IPS-20b (cell line): ENCODE measurements at regions not wholly inside any gene's neighbourhood (a gene's known extent, or its start where the extent isn't known, plus 50 kb on each side); places are given as distances from the start of the nearest gene placed in this dataset.

Source experiments
- H3K27ac ChIP-seq: one replicate; pipeline ENCODE4 v1.5.1; 2013; ENCODE audit warnings: low read length
- H3K27me3 ChIP-seq: 2 replicates; pipeline ENCODE4 v1.6.1; 2013; ENCODE audit warnings: mild to moderate bottlenecking, low read length, inconsistent platforms; ENCODE audit not compliant: insufficient read depth
- H3K36me3 ChIP-seq: 2 replicates; pipeline ENCODE4 v1.6.1; 2013; ENCODE audit warnings: low read depth, mild to moderate bottlenecking, inconsistent platforms, low read length, moderate library complexity; ENCODE audit not compliant: insufficient read depth
- H3K4me1 ChIP-seq: 2 replicates; pipeline ENCODE4 v1.6.1; 2013; ENCODE audit warnings: mild to moderate bottlenecking, control low read depth, inconsistent platforms, low read length, moderate library complexity; ENCODE audit not compliant: insufficient read depth
- H3K4me3 ChIP-seq: 2 replicates; pipeline ENCODE4 v1.5.1; 2013; ENCODE audit warnings: mild to moderate bottlenecking, low read length, inconsistent platforms
- H3K9ac ChIP-seq: 2 replicates; pipeline ENCODE4 v1.6.1; 2013; ENCODE audit warnings: low read depth, mild to moderate bottlenecking, inconsistent platforms, low read length, moderate library complexity
- H3K9me3 ChIP-seq: 2 replicates; pipeline ENCODE4 v1.6.1; 2013; ENCODE audit warnings: mild to moderate bottlenecking, low read depth, low read length, inconsistent platforms; ENCODE audit not compliant: insufficient read depth

- Histone ChIP-seq H3K27ac (no peak overlapping the region), H3K9me3 (no peaks in the 10 kb centered on the region), H3K4me3 (no peak overlapping the region), H3K4me1 (no peaks in the 10 kb centered on the region), H3K36me3 (no peaks in the 10 kb centered on the region), H3K9ac (no peak overlapping the region), H3K27me3 (no peaks in the 10 kb centered on the region)
These were observed 104.2 kb upstream of the SOX6 start for GRCh38 chr11:16460508-16460907.

GRCh38 chr11:16456366-16456765 is 100.0 kb upstream of the SOX6 start:
- H3K36me3 ChIP-seq = no peaks in the 10 kb centered on the region
- H3K4me3 ChIP-seq = no peak overlapping the region
- no peaks in the 10 kb centered on the region for H3K9me3 ChIP-seq
- no peak overlapping the region for H3K27ac ChIP-seq
- no peaks in the 10 kb centered on the region for H3K27me3 ChIP-seq
- no peak overlapping the region for H3K9ac ChIP-seq
- no peaks in the 10 kb centered on the region for H3K4me1 ChIP-seq

- Histone ChIP-seq H3K27me3 (no peaks in the 10 kb centered on the region), H3K36me3 (no peaks in the 10 kb centered on the region)
These were observed 98.0 kb upstream of the SOX6 start for GRCh38 chr11:16454289-16454863.

GRCh38 chr11:16448123-16448717 is 91.9 kb upstream of the SOX6 start:
- Histone ChIP-seq H3K27ac (no peak overlapping the region), H3K9me3 (no peaks in the 10 kb centered on the region), H3K36me3 (no peaks in the 10 kb centered on the region), H3K4me3 (no peak overlapping the region), H3K27me3 (no peaks in the 10 kb centered on the region; the same call in 1 of the 2 replicates), H3K4me1 (no peaks in the 10 kb centered on the region), H3K9ac (no peak overlapping the region)

More at GRCh38 chr11:16454289-16454863, 98.0 kb upstream of the SOX6 start:
- no peak overlapping the region for H3K27ac ChIP-seq
- no peaks in the 10 kb centered on the region for H3K9me3 ChIP-seq
- H3K9ac ChIP-seq = no peak overlapping the region
- H3K4me3 ChIP-seq = no peak overlapping the region
- H3K4me1 ChIP-seq = no peaks in the 10 kb centered on the region

- H3K9ac ChIP-seq = no peak overlapping the region
- no peaks in the 10 kb centered on the region for H3K4me1 ChIP-seq
- H3K4me3 ChIP-seq = no peak overlapping the region
- no peaks in the 10 kb centered on the region for H3K36me3 ChIP-seq
- no peaks in the 10 kb centered on the region; the same call in 1 of the 2 replicates for H3K27me3 ChIP-seq
- H3K9me3 ChIP-seq = no peaks in the 10 kb centered on the region
- H3K27ac ChIP-seq = no peak overlapping the region
These were observed 85.1 kb upstream of the SOX6 start for GRCh38 chr11:16441461-16441860.

GRCh38 chr11:16440136-16440535 is 83.8 kb upstream of the SOX6 start:
- Histone ChIP-seq H3K9me3 (no peaks in the 10 kb centered on the region), H3K27ac (no peak overlapping the region), H3K9ac (no peak overlapping the region), H3K4me3 (no peak overlapping the region), H3K27me3 (no peaks in the 10 kb centered on the region), H3K36me3 (no peaks in the 10 kb centered on the region), H3K4me1 (no peaks in the 10 kb centered on the region)

GRCh38 chr11:16434036-16434435 is 77.7 kb upstream of the SOX6 start:
- Histone ChIP-seq H3K4me3 (no peak overlapping the region), H3K4me1 (no peaks in the 10 kb centered on the region), H3K27me3 (no peaks in the 10 kb centered on the region), H3K9me3 (no peaks in the 10 kb centered on the region), H3K9ac (no peak overlapping the region), H3K36me3 (no peaks in the 10 kb centered on the region), H3K27ac (no peak overlapping the region)

GRCh38 chr11:16430674-16431073 is 74.3 kb upstream of the SOX6 start:
- Histone ChIP-seq H3K27ac (no peak overlapping the region), H3K9me3 (peaks cover 4% of the 10 kb centered on the region; the same call in 1 of the 2 replicates), H3K4me3 (no peak overlapping the region), H3K9ac (no peak overlapping the region), H3K36me3 (no peaks in the 10 kb centered on the region), H3K4me1 (no peaks in the 10 kb centered on the region), H3K27me3 (no peaks in the 10 kb centered on the region)

GRCh38 chr11:16421826-16422225 is 65.5 kb upstream of the SOX6 start:
- H3K9ac ChIP-seq = no peak overlapping the region
- peaks cover 9% of the 10 kb centered on the region; the same call in 1 of the 2 replicates for H3K27me3 ChIP-seq
- H3K36me3 ChIP-seq = no peaks in the 10 kb centered on the region
- no peak overlapping the region for H3K4me3 ChIP-seq
- no peak overlapping the region for H3K27ac ChIP-seq
- no peaks in the 10 kb centered on the region for H3K4me1 ChIP-seq
- H3K9me3 ChIP-seq = peaks cover 4% of the 10 kb centered on the region; the same call in 1 of the 2 replicates

- Histone ChIP-seq H3K27me3 (peaks cover 19% of the 10 kb centered on the region; the same call in 1 of the 2 replicates), H3K9ac (no peak overlapping the region), H3K27ac (no peak overlapping the region), H3K36me3 (no peaks in the 10 kb centered on the region), H3K9me3 (no peaks in the 10 kb centered on the region), H3K4me1 (no peaks in the 10 kb centered on the region), H3K4me3 (no peak overlapping the region)
These were observed 62.2 kb upstream of the SOX6 start for GRCh38 chr11:16418428-16419097.

GRCh38 chr11:16412525-16413172 is 56.3 kb upstream of the SOX6 start:
- Histone ChIP-seq H3K9me3 (no peaks in the 10 kb centered on the region), H3K27me3 (peaks cover 57% of the 10 kb centered on the region)

More at GRCh38 chr11:16412525-16413172, 56.3 kb upstream of the SOX6 start:
- Histone ChIP-seq H3K36me3 (no peaks in the 10 kb centered on the region), H3K4me3 (no peak overlapping the region), H3K9ac (no peak overlapping the region), H3K4me1 (no peaks in the 10 kb centered on the region), H3K27ac (no peak overlapping the region)
